ENCODE measurements at regions not wholly inside any gene's neighbourhood (a gene's known extent, or its start where the extent isn't known, plus 50 kb on each side); places are given as distances from the start of the nearest gene placed in this dataset.
"Not testable (repeated sequence)": the region's sequence is repeated elsewhere in the genome, so short reads cannot be mapped to it uniquely, and the experiment has no call there.

- not testable (repeated sequence) for DNase-seq
Observed at GRCh38 chr2:179385756-179386155, 121.1 kb upstream of the SESTD1 start.

- DNase-seq, result no peak
Observed at GRCh38 chr2:179383975-179384374, 119.3 kb upstream of the SESTD1 start.

- DNase-seq, result no peak
Observed at GRCh38 chr2:179377296-179377695, 112.7 kb upstream of the SESTD1 start.

GRCh38 chr2:179376881-179377280 lies 112.2 kb upstream of the SESTD1 start:
- no peak for DNase-seq

- DNase-seq, result peak; percentile 21
Observed at GRCh38 chr2:179373816-179374215, 109.2 kb upstream of the SESTD1 start.

- DNase-seq, result not testable (repeated sequence)
Observed at GRCh38 chr2:179365561-179365960, 100.9 kb upstream of the SESTD1 start.

GRCh38 chr2:179355881-179356280 lies 91.2 kb upstream of the SESTD1 start:
- no peak for DNase-seq

- no peak for DNase-seq
Observed at GRCh38 chr2:179354739-179355537, 90.3 kb upstream of the SESTD1 start.

- no peak for DNase-seq
Observed at GRCh38 chr2:179354296-179354695, 89.7 kb upstream of the SESTD1 start.

GRCh38 chr2:179352181-179352580 lies 87.5 kb upstream of the SESTD1 start:
- no peak for DNase-seq

- no peak for DNase-seq
Observed at GRCh38 chr2:179351057-179351456, 86.4 kb upstream of the SESTD1 start.

- DNase-seq, result no peak
Observed at GRCh38 chr2:179349670-179350303, 85.2 kb upstream of the SESTD1 start.

- no peak for DNase-seq
Observed at GRCh38 chr2:179348906-179349305, 84.3 kb upstream of the SESTD1 start.

GRCh38 chr2:179344970-179345369 lies 80.3 kb upstream of the SESTD1 start:
- DNase-seq, result no peak

- no peak for DNase-seq
Observed at GRCh38 chr2:179344280-179344964, 79.8 kb upstream of the SESTD1 start.

GRCh38 chr2:179343945-179344279 lies 79.3 kb upstream of the SESTD1 start:
- no peak for DNase-seq

- no peak for DNase-seq
Observed at GRCh38 chr2:179341152-179341866, 76.7 kb upstream of the SESTD1 start.

- peak; percentile 7 for DNase-seq
Observed at GRCh38 chr2:179340678-179341077, 76.0 kb upstream of the SESTD1 start.

- no peak for DNase-seq
Observed at GRCh38 chr2:179338681-179339080, 74.0 kb upstream of the SESTD1 start.

- no peak for DNase-seq
Observed at GRCh38 chr2:179336782-179337534, 72.3 kb upstream of the SESTD1 start.

- DNase-seq, result no peak
Observed at GRCh38 chr2:179335732-179336131, 71.1 kb upstream of the SESTD1 start.

- DNase-seq, result no peak
Observed at GRCh38 chr2:179332903-179333302, 68.3 kb upstream of the SESTD1 start.

Data from left kidney (tissue), 1 donor.